SK-N-MC (cell line): ENCODE measurements at regions not wholly inside any gene's neighbourhood (a gene's known extent, or its start where the extent isn't known, plus 50 kb on each side); places are given as distances from the start of the nearest gene placed in this dataset.

Experiments used
- DNase-seq: peaks from one replicate; pipeline ENCODE4 v3.0.0-alpha.2; 2011; ENCODE audit warnings: low read depth, low spot score
- H3K27ac ChIP-seq: fragments of 200-600 bp; sonication (generic); 2 replicates; pipeline ENCODE4 v1.5.1; 2016; ENCODE audit warnings: mixed run types
- H3K36me3 ChIP-seq: fragments of 200-600 bp; sonication (generic); 2 replicates; pipeline ENCODE4 v1.6.1; 2017; ENCODE audit warnings: antibody characterized with exemption, low read length, mixed read lengths; ENCODE audit not compliant: insufficient read depth
- H3K4me3 ChIP-seq: fragments of 200-600 bp; sonication (generic); 2 replicates; pipeline ENCODE4 v1.5.1; 2016
- H3K9ac ChIP-seq: fragments of 200-600 bp; sonication (generic); 2 replicates; pipeline ENCODE4 v1.8.0; 2017; ENCODE audit warnings: mixed run types, mixed read lengths; ENCODE audit not compliant: insufficient read length
- H3K9me3 ChIP-seq: fragments of 200-600 bp; sonication (generic); 2 replicates; pipeline ENCODE4 v1.6.1; 2017; ENCODE audit warnings: low read depth, mild to moderate bottlenecking, antibody characterized with exemption, low read length, moderate library complexity, mixed read lengths
- EZH2 ChIP-seq: fragments of 200-600 bp; sonication (generic); IDR thresholded peaks from one replicate; pipeline ENCODE4 v1.6.1; 2017; ENCODE audit warnings: antibody characterized with exemption
- FOXP2 ChIP-seq: optimal IDR thresholded peaks from 2 replicates; pipeline ENCODE3; 2011; ENCODE audit warnings: mild to moderate bottlenecking, moderate library complexity; ENCODE audit not compliant: insufficient read depth; ENCODE audit errors: extremely low read length, control extremely low read depth
- POLR2AphosphoS5 ChIP-seq: IDR thresholded peaks from 2 replicates; pipeline ENCODE4 v1.6.1; 2012; ENCODE audit warnings: mild to moderate bottlenecking, low read depth, low read length, borderline replicate concordance

- Histone ChIP-seq H3K9ac (no peak overlapping the region), H3K4me3 (no peak overlapping the region), H3K36me3 (no peaks in the 10 kb centered on the region), H3K27ac (peak overlapping the region; percentile 63; the same call in 1 of the 2 replicates), H3K9me3 (no peaks in the 10 kb centered on the region)
- TF ChIP-seq POLR2AphosphoS5 (no peak), EZH2 (no peak), FOXP2 (no peak)
- DNase-seq, result no peak
These were observed 893.9 kb upstream of the ACVR2A start for GRCh38 chr2:146950911-146951310.

- no peak for DNase-seq
- Histone ChIP-seq H3K27ac (no peak overlapping the region), H3K36me3 (no peaks in the 10 kb centered on the region), H3K9me3 (no peaks in the 10 kb centered on the region), H3K4me3 (no peak overlapping the region), H3K9ac (no peak overlapping the region)
- TF ChIP-seq POLR2AphosphoS5 (no peak), EZH2 (no peak), FOXP2 (no peak)
These were observed 894.5 kb upstream of the ACVR2A start for GRCh38 chr2:146950361-146950760.

- H3K9ac ChIP-seq, result no peak overlapping the region
- no peaks in the 10 kb centered on the region for H3K9me3 ChIP-seq
- DNase-seq, result no peak
- no peak for TF ChIP-seq POLR2AphosphoS5
- H3K36me3 ChIP-seq, result no peaks in the 10 kb centered on the region
- no peak overlapping the region for H3K4me3 ChIP-seq
- H3K27ac ChIP-seq, result no peak overlapping the region
These were observed 895.4 kb upstream of the ACVR2A start for GRCh38 chr2:146949400-146949799.

- no peak overlapping the region for H3K9ac ChIP-seq
- no peaks in the 10 kb centered on the region for H3K36me3 ChIP-seq
- H3K27ac ChIP-seq, result no peak overlapping the region
- no peaks in the 10 kb centered on the region for H3K9me3 ChIP-seq
- H3K4me3 ChIP-seq, result no peak overlapping the region
- no peak for TF ChIP-seq EZH2
- TF ChIP-seq POLR2AphosphoS5, result no peak
- no peak for TF ChIP-seq FOXP2
- no peak for DNase-seq
These were observed 900.2 kb upstream of the ACVR2A start for GRCh38 chr2:146944601-146945000.

GRCh38 chr2:146939991-146940685 lies 904.7 kb upstream of the ACVR2A start:
- H3K9me3 ChIP-seq, result no peaks in the 10 kb centered on the region
- TF ChIP-seq POLR2AphosphoS5 (no peak), FOXP2 (peak; percentile 73), EZH2 (no peak)
- peak overlapping the region; percentile 13 for H3K9ac ChIP-seq
- peak overlapping the region; percentile 70 for H3K4me3 ChIP-seq
- DNase-seq, result peak; percentile 65
- H3K36me3 ChIP-seq, result no peaks in the 10 kb centered on the region
- H3K27ac ChIP-seq, result peak overlapping the region; percentile 90

GRCh38 chr2:146934921-146935320 lies 909.9 kb upstream of the ACVR2A start:
- TF ChIP-seq EZH2 (no peak), FOXP2 (no peak), POLR2AphosphoS5 (no peak)
- no peak overlapping the region for H3K4me3 ChIP-seq
- H3K27ac ChIP-seq, result no peak overlapping the region
- DNase-seq, result no peak
- H3K36me3 ChIP-seq, result no peaks in the 10 kb centered on the region
- H3K9ac ChIP-seq, result no peak overlapping the region
- no peaks in the 10 kb centered on the region; the same call in 1 of the 2 replicates for H3K9me3 ChIP-seq

GRCh38 chr2:146931109-146931508 lies 913.7 kb upstream of the ACVR2A start:
- TF ChIP-seq POLR2AphosphoS5, result no peak
- no peak for TF ChIP-seq EZH2
- TF ChIP-seq FOXP2, result no peak
- H3K36me3 ChIP-seq, result no peaks in the 10 kb centered on the region
- H3K4me3 ChIP-seq, result no peak overlapping the region
- no peak overlapping the region for H3K9ac ChIP-seq
- H3K27ac ChIP-seq, result no peak overlapping the region
- no peak for DNase-seq
- no peaks in the 10 kb centered on the region; the same call in 1 of the 2 replicates for H3K9me3 ChIP-seq

GRCh38 chr2:146927080-146927711 lies 917.6 kb upstream of the ACVR2A start:
- no peaks in the 10 kb centered on the region for H3K9me3 ChIP-seq
- H3K36me3 ChIP-seq, result no peaks in the 10 kb centered on the region
- H3K4me3 ChIP-seq, result no peak overlapping the region
- DNase-seq, result no peak
- no peak overlapping the region for H3K27ac ChIP-seq
- H3K9ac ChIP-seq, result no peak overlapping the region
- no peak for TF ChIP-seq POLR2AphosphoS5
- TF ChIP-seq FOXP2, result no peak
- TF ChIP-seq EZH2, result no peak
